ENCODE measurements at regions not wholly inside any gene's neighbourhood (a gene's known extent, or its start where the extent isn't known, plus 50 kb on each side); places are given as distances from the start of the nearest gene placed in this dataset.

- TF ChIP-seq, protein P1, sequence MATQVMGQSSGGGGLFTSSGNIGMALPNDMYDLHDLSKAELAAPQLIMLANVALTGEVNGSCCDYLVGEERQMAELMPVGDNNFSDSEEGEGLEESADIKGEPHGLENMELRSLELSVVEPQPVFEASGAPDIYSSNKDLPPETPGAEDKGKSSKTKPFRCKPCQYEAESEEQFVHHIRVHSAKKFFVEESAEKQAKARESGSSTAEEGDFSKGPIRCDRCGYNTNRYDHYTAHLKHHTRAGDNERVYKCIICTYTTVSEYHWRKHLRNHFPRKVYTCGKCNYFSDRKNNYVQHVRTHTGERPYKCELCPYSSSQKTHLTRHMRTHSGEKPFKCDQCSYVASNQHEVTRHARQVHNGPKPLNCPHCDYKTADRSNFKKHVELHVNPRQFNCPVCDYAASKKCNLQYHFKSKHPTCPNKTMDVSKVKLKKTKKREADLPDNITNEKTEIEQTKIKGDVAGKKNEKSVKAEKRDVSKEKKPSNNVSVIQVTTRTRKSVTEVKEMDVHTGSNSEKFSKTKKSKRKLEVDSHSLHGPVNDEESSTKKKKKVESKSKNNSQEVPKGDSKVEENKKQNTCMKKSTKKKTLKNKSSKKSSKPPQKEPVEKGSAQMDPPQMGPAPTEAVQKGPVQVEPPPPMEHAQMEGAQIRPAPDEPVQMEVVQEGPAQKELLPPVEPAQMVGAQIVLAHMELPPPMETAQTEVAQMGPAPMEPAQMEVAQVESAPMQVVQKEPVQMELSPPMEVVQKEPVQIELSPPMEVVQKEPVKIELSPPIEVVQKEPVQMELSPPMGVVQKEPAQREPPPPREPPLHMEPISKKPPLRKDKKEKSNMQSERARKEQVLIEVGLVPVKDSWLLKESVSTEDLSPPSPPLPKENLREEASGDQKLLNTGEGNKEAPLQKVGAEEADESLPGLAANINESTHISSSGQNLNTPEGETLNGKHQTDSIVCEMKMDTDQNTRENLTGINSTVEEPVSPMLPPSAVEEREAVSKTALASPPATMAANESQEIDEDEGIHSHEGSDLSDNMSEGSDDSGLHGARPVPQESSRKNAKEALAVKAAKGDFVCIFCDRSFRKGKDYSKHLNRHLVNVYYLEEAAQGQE (IDR thresholded peaks at IDR 0.05) = no peak
Observed at GRCh38 chr13:89281331-89281730, 1610.2 kb downstream of the SLITRK5 start (continued).

- ATAC-seq (no peak), FAIRE-seq (no peak), DNase-seq (ENCODE audit: low read depth in 1 of 2, low spot score in 1 of 2) (no peak)
- H3K4me2 ChIP-seq = no peak overlapping the region
- H3K4me1 ChIP-seq = no peaks in the 10 kb centered on the region
- CTCF ChIA-PET = no interaction called here
- no peaks in the 10 kb centered on the region for H3K9me3 ChIP-seq
- 87% methylated on average over 1 of the region's 1 CpG for WGBS (ENCODE audit: missing lambda C conversion rate)
- H3K27ac ChIP-seq = no peak overlapping the region
- TF ChIP-seq CEBPB (IDR thresholded peaks at IDR 0.05) = no peak
- no peak for TF ChIP-seq KDM1A (IDR thresholded peaks at IDR 0.05; ENCODE audit: low read depth)
- no peak for TF ChIP-seq POLR2AphosphoS2 (conservative IDR thresholded peaks at IDR 0.05; ENCODE audit: low read length)
- no peak for TF ChIP-seq ESRRA (IDR thresholded peaks at IDR 0.05; ENCODE audit: borderline replicate concordance, low read length)
- TF ChIP-seq CBX2 (IDR thresholded peaks at IDR 0.05; ENCODE audit: borderline replicate concordance, low read depth) = no peak
- TF ChIP-seq FOSB (CRISPR knock-in tag; IDR thresholded peaks at IDR 0.05) = no peak
- TF ChIP-seq NFE2L2 (conservative IDR thresholded peaks at IDR 0.05; ENCODE audit: low read length) = no peak
- TF ChIP-seq HOXB13 (CRISPR knock-in tag; IDR thresholded peaks at IDR 0.05; ENCODE audit: low read depth) = no peak
- TF ChIP-seq RNF2 (IDR thresholded peaks at IDR 0.05; ENCODE audit: borderline replicate concordance, low read depth) = no peak
- TF ChIP-seq EHF (CRISPR knock-in tag; IDR thresholded peaks at IDR 0.05) = no peak
- no peak for TF ChIP-seq HMGXB4 (CRISPR knock-in tag; IDR thresholded peaks at IDR 0.05; ENCODE audit: borderline replicate concordance)
- no peak for TF ChIP-seq ZSCAN20 (CRISPR knock-in tag; IDR thresholded peaks at IDR 0.05)
- no peak for TF ChIP-seq KDM5A (IDR thresholded peaks at IDR 0.05)
- TF ChIP-seq RARB (CRISPR knock-in tag; IDR thresholded peaks at IDR 0.05) = no peak
- TF ChIP-seq CHD4 (IDR thresholded peaks at IDR 0.05; ENCODE audit: borderline replicate concordance) = no peak
- TF ChIP-seq, protein P2, sequence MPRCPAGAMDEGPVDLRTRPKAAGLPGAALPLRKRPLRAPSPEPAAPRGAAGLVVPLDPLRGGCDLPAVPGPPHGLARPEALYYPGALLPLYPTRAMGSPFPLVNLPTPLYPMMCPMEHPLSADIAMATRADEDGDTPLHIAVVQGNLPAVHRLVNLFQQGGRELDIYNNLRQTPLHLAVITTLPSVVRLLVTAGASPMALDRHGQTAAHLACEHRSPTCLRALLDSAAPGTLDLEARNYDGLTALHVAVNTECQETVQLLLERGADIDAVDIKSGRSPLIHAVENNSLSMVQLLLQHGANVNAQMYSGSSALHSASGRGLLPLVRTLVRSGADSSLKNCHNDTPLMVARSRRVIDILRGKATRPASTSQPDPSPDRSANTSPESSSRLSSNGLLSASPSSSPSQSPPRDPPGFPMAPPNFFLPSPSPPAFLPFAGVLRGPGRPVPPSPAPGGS (IDR thresholded peaks at IDR 0.05) = no peak
- TF ChIP-seq ZFP36 (IDR thresholded peaks at IDR 0.05; ENCODE audit: borderline replicate concordance, partially characterized antibody) = no peak
- TF ChIP-seq PHF8 (IDR thresholded peaks at IDR 0.05; ENCODE audit: borderline replicate concordance, low read depth) = no peak
- no peak for TF ChIP-seq ZNF302 (CRISPR knock-in tag; IDR thresholded peaks at IDR 0.05)
- POLR2A ChIA-PET = no interaction called here
- H3K4me3 ChIP-seq = no peak overlapping the region
Observed at GRCh38 chr13:89282241-89282640, 1611.1 kb downstream of the SLITRK5 start.
